ENCODE measurements at regions not wholly inside any gene's neighbourhood (a gene's known extent, or its start where the extent isn't known, plus 50 kb on each side); places are given as distances from the start of the nearest gene placed in this dataset.

DNA sequence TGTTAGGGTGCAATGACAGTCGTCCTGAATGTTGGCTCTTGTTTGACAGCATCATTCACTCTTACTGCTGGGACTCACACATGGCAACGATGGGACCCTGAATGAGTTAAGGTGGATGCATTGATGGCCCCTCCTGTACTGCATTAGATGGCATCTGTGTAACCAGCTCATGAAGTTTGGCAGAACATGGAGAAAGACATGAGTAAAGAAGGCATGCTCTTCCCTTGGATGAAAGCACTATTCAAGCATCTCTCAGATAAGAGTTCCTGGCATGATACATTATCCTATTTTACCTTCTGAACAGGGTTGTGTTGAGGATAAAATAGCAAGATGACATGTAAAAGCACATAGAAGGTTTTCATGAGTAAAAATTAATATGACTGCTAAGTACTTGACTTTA lies 142.2 kb upstream of the GAS1 start:
- no peak overlapping the region for H3K4me3 Mint-ChIP-seq
- Histone ChIP-seq H3K18ac (ENCODE audit: insufficient read length, low read depth, low read length) (no peak overlapping the region), H3K9ac (ENCODE audit: extremely low read depth, insufficient read length, low read length) (no peak overlapping the region), H3K14ac (ENCODE audit: insufficient read depth, low read length) (no peak overlapping the region), H3T11ph (ENCODE audit: low read length) (no peak overlapping the region), H3K79me1 (ENCODE audit: insufficient read depth, low read depth, low read length, poor library complexity, severe bottlenecking) (no peaks in the 10 kb centered on the region), H2AFZ (ENCODE audit: low read length) (no peak overlapping the region), H4K5ac (ENCODE audit: insufficient read length, low read depth, low read length) (no peak overlapping the region), H3K4ac (ENCODE audit: low read depth, low read length) (no peak overlapping the region), H3K9me3 (ENCODE audit: control insufficient read depth, low read depth, low read length) (no peaks in the 10 kb centered on the region), H2BK5ac (ENCODE audit: insufficient read length, low read length) (no peak overlapping the region), H2BK120ac (ENCODE audit: low read depth, low read length, poor library complexity, severe bottlenecking) (no peak overlapping the region), H2BK20ac (ENCODE audit: low read depth, low read length, poor library complexity, severe bottlenecking) (no peak overlapping the region), H3K27me3 (ENCODE audit: insufficient read depth, low read length) (no peaks in the 10 kb centered on the region), H2BK12ac (ENCODE audit: insufficient read length, low read depth, low read length) (no peak overlapping the region), H4K91ac (ENCODE audit: insufficient read length, low read depth, low read length) (no peak overlapping the region), H3K23me2 (ENCODE audit: insufficient read length, low read depth, low read length, poor library complexity, severe bottlenecking) (no peaks in the 10 kb centered on the region), H2AK5ac (ENCODE audit: insufficient read length, low read length) (no peak overlapping the region), H3K4me2 (ENCODE audit: insufficient read depth, insufficient read length, low read length) (no peak overlapping the region), H3K79me2 (ENCODE audit: insufficient read depth, low read length) (no peaks in the 10 kb centered on the region), H4K20me1 (ENCODE audit: control insufficient read depth, insufficient read depth, insufficient read length) (no peaks in the 10 kb centered on the region), H3K27ac (ENCODE audit: insufficient read length, low read depth, low read length) (no peak overlapping the region), H3K4me1 (ENCODE audit: insufficient read depth, low read length) (no peaks in the 10 kb centered on the region), H4K8ac (replicated peaks; ENCODE audit: insufficient read length, low read depth, low read length) (no peak overlapping the region), H3K56ac (ENCODE audit: insufficient read length, low read depth, low read length) (no peak overlapping the region), H3K23ac (ENCODE audit: insufficient read length, low read depth, low read length) (no peak overlapping the region), H2BK15ac (ENCODE audit: low read depth, low read length) (no peak overlapping the region)
- H3K4me1 Mint-ChIP-seq, result no peaks in the 10 kb centered on the region
- H3K27ac Mint-ChIP-seq, result no peak overlapping the region; a peak in 1 of 7 replicates
- no peak for DNase-seq
- H3K36me3 Mint-ChIP-seq (ENCODE audit: insufficient read depth in 1 of 3, low read depth in 3 of 3), result no peaks in the 10 kb centered on the region
- no peak for TF ChIP-seq CTCF (conservative IDR thresholded peaks at IDR 0.05)
- no CpG with 5 or more reads among the region's 2 CpGs for WGBS (ENCODE audit: extremely low coverage, insufficient read length, low lambda C conversion rate)
- peaks cover 0 to 3% of the 10 kb centered on the region in 2 experiments; a peak in 1 of 5 replicates for H3K9me3 Mint-ChIP-seq
- peaks cover 2% of the 10 kb centered on the region for H3K27me3 Mint-ChIP-seq (ENCODE audit: low read depth)
